Stimulated activated CD8-positive, alpha-beta memory T cell treated with anti-CD3 and anti-CD28 coated beads, Interleukin-15, amount 100 ng/mL, for 24 hours (primary cell): ENCODE measurements at regions not wholly inside any gene's neighbourhood (a gene's known extent, or its start where the extent isn't known, plus 50 kb on each side); places are given as distances from the start of the nearest gene placed in this dataset.
"Not testable (repeated sequence)": the region's sequence is repeated elsewhere in the genome, so short reads cannot be mapped to it uniquely, and the experiment has no call there.

Source experiments
- DNase-seq: peaks from one replicate; pipeline ENCODE4 v3.0.0-alpha.2; 2020; ENCODE audit warnings: low read depth

DNA sequence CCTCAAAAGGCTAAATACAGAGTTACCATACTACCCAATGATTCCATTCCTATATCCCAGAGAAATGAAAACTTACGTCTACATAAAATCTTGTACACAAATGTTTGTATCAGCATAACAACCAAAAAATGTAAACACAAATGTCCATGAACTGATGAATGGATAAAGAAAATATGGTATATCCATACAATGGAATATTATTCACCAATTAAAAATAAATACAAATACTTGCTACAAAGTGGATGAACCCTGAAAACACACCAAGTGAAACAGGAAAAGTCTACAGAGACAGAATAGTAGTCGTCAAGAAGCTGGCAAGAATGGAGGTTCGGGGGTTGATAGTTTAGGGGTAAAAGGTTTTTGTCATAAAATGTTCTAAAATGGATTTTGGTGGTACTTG, 54.0 kb upstream of the ANKRD28 start:
- DNase-seq = no peak

DNA sequence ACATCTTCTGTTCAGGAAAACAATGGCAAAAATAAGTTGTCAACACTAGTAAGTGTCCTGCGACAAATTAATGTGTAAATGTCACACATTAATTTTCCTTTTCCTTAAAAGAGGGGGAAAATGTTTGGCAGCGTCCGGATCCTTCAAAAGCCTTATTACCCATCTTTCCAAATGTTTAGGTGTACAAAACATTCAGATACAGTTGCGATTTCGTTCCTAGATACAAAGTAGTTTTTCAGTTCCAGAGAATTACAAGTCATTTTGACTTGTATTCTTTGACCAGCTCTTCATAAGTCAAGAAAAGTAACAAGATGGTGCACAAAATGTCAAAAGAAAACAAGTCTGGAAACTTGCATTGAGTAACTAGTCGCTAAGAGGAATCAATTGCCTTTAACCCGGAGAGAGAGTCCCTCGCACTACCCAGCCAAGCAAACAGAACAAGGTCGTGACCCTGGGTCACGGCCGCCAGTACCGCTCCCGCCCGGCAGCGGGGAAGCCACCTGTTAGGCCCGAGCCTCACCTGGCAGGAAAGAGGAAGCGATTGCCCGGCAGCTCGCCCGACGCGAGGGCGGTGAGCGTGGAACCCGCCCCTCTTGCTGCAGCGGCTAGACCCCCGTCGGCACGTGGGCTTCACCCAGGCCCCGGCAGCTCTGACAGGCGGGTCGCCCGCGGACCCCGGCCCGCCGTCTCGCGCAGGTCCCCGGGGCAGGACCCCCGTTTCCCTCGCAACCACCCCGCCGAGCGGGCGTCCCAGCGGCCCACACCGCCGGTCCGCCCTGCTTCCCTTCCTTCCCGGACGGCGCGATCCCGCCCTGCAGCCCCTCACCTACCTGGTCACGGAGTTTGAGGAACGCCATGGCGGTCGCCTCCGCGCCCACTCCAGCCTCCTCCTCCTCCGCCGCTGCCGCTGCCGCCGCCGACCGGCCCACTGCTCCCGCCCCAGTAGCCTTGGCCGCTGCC, 61.0 kb upstream of the ANKRD28 start:
- peak; percentile 15 for DNase-seq

DNA sequence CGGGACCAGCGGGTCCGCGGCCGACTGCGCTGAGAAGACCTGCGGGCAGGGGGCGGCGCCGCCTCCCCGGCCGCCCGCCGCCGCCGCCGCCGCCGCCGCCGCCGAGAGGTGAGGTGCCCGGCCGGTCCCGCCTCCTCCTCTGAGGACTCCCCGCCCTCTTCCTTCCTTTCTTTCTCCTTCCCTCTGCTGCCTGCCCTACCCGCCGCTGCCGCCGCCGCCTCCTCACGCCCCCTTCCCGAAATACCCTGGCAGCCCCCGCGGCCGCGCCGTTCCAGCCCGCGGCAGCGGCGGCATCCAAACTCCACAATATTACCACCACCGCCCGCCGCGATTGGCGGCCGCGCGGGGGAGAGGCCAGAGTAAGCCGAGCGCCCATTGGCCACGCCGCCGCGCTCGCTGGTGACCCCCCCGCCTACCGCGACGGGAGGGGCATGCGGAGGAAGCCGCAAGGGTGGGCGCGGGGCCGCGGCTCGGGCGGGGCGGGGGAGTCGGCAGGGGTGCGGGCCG, 61.8 kb upstream of the ANKRD28 start:
- peak; percentile 50 for DNase-seq

DNA sequence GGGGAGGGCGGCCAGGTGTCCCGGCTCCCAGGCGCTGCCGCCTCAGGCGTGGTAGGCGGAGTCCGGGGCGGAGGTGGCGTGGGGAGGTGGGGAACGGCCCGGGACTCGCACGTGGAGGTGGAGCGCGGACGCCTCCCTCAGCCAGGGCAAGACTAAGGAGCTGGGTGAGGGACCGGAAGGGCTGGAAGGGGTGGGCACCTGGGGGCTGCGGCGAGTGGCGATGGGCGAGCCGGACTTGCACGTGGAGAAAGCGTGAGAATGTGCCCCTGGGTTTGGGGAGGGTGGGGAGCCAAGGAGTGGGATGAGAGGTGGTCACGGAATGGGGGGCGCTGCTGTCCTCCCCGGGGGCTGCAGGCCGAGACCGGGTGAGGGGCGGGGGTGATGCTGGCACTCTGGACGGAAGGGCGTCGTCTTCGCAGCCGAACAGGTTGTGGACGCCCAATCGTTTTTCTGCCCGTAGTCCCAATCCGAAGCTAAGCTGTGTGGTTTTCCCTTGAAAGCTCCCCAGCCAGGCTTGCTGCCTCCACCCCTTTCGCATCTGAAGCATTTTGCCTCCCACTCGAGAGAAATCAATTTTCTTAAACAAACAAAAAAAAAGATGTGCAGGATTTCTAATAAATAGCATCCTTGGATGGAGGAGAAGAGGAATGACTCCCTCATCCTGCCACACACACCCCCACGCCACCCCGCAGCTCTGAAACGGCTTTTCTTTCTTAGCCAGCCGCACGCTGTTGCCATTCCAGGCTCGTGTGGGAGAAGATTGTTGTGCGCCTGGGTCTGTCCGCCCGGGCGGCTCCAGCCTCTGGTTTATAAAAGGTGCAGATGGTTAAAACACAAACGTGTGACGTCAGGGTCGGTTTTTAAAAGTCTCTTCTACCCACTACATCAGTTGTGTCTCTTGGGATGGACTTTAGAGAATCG, 62.5 kb upstream of the ANKRD28 start:
- peak; percentile 21 for DNase-seq

DNA sequence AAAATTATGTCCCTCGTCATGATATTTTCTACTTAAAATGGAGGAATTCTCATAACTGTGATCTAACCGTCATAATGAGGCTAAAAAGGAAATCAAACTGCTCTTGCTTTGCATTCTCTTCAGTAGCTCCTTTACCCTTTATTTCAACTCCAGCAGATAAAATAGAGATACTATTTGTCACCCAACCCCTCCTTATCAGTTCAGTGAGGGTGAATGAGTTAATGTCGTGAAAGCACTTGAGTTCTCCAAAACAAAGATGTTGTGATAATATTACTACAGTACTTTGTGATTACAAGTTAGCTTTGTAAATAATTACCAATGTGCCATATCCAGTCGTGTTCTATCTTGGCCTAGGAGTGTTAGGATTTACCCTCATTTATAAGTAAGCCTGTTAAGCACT, 63.4 kb upstream of the ANKRD28 start:
- no peak for DNase-seq

DNA sequence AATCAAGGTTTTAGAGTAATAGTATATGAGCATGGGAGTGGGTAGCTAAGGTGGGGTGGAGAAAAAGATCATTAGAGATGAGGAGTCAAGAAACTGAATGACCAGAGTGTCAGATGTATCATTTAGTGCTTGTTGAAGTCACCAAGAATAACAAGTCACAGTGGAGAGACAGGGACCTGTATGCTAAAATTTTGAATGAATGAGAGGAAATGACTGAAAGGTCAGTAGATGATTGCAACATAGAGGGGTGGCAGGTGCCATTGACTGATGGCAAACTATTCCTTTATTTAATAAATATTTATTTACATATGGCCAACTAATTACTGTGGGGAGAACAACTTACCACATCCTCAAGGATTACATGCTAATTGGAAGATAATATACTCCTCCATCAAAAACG, 75.0 kb upstream of the ANKRD28 start:
- DNase-seq = no peak

DNA sequence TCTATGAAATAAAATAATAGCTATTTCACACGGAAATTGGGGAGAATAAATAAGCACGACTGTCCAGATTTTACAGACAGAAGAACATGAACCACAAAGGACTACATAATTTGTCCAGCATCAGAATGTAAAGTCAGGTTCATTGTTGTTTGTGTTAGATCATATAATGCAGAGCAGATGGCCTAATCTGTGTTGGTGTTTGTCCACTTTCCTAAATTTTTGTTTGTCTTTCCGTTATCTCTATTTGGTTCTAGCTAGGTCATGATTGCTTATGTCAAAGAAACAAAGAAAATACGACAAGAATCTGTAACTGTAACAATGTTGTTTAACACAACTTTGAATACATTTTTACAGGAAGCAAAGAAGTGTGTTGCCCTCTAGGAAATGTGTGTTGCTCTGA, 75.6 kb upstream of the ANKRD28 start:
- no peak for DNase-seq

DNA sequence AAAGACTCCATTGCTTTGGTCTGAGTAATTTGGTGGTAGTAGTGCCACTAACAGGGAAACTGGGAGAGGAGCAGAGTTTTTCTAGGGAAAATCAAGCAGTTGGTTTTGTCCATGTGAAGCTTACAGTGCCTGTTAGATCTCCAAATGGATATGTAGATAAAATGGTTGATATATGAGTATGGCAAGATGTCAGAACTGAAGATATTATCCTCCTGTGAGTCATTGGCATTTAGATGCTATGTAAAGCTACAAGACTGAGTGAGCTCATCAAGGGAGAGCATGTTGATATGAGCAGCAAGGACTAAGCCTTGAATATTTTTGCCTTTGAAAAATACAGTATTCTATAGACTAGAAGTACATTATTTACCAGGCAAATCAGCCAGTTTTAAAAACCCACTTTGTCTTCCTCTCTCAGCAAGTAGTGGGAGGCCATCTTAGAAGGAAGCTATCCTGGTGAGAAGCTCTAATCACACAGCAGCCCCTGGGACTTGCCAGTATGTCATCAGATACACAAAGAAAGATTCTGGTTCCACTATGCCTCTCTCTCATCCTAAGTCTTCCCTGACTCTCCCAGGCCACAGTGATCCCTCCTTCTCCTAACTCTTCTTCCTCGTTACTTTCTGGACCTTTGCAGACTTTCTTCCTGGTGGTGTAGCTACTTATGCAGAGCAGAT, 77.4 kb upstream of the ANKRD28 start:
- no peak for DNase-seq

DNA sequence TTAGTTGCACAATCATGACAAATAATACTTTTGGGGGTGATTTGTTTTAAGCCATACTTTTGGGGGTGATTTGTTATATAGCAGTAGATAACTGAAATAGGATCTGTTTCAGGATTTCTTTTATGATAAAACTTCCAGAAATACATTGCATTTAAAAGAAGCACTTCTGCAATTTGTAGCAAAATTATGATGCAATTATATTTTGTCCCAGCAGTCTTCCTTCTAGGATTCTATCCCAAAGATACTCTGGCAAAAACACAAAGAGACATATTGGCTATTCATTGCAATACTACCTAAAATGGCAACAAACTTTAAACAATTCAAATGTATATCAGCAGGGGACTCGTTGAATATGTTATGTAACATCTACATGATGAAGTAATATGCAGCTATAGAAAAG, 78.9 kb upstream of the ANKRD28 start:
- DNase-seq = no peak

DNA sequence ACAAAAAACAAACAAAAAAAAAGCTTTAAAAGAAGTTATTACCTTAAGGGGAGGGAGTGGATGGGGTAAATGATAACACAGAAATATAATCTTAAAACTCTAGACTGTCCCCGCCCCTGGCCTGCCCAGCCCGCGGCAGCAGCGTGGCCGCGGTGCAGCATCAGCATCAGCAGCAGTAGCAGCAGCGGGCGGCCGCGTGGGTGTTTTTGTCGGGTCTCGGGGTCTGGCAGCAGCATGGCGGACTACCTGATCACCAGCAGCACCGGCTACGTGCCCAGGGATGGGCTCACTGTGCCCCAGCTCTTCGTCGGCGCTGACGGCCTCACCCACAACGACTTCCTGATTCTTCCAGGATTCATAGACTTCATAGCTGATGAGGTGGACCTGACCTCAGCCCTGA, 80.0 kb upstream of the ANKRD28 start:
- no peak for DNase-seq

DNA sequence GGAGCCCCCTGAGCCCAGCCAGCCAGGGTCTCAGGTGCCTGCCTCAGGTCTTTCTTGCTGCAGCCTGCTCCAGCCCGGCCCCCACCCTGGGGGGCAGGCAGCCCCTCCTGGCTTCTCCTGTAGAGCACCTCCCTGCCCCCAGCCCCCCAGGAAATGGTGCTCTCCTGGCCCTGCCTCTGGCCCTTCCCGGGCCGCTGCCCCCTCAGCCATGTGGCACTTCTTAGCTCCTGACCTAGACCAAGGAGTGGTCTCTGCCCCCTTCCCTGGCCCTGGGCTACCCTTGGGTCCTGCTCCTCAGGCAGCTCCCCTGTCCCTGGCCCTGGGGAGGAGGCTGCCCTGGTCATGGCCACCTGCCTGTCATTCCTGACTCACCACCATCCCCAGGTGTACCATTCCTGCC, 82.0 kb upstream of the ANKRD28 start:
- not testable (repeated sequence) for DNase-seq

DNA sequence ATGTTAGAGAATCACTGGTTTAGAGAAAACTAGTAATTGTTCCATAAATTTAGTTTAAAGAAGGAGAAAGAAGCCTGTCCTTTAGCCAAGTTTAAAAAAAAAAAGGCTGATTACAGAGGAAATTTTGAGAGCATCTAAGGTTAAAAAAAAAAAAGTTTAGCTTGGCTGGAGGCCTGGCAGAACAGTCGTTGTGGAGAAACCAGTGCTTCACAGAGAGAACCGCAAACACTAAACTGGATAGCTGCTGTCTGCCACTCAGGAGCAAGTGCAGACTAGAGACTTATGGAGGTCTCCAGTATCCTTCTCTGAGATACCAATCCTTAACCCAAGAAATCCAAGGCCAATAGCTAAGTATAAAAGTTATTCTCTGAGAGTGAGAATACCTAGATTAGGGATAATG, 84.8 kb upstream of the ANKRD28 start:
- no peak for DNase-seq

DNA sequence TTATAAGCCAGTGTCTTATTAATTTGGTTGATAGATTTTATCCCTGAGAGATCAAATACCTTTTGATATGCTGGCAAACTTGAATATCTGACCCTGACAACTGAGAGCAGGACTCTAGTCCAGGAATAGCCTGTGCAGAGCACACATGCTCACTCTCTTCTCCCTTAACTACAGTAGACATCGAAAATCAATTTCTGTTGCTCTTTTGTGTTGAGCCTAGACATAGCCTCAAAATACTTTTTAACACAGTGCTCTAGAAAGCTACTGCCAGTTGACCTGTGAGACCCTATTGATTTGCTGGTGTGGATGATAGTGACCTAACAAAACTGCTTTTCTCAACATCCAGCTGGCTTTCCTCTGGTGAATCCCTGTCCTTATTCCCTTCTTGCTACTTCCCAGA, 86.4 kb upstream of the ANKRD28 start:
- DNase-seq = no peak

DNA sequence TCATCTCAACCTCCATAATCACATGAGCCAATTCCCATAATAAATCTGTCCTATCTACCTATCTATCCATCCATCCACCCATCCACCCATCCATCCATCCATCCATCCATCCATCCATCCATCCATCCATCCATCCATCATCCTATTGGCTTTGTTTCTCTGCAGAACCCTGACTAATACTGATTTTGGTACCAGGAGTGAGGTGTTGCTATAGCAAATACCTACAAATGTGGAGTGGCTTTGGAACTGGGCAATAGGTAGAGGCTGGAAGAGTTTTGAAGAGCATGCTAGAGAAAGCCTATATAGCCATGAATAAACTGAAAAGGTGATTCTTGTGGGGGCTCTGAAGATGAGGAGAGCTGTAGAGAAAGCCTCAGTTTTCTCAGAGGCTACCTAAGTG, 88.7 kb upstream of the ANKRD28 start:
- DNase-seq = no peak

DNA sequence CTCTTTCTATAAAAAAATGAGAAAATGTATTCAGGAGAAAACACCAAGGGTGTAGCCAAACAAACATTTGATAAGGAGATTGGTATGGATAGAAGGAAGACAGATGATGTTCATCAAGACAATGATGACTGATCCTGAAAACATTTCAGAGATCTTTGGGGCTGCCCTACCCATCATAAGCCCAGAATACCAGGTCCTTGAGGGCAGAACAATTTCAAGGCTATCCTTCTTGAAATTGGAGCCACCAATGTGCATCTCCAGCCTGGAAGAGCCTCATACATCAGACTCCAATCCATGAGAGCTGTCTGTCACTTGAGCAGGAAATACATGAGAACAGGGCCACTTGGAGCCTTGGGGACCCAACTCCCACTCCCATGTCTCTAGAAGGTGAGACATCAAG, 89.5 kb upstream of the ANKRD28 start:
- no peak for DNase-seq

DNA sequence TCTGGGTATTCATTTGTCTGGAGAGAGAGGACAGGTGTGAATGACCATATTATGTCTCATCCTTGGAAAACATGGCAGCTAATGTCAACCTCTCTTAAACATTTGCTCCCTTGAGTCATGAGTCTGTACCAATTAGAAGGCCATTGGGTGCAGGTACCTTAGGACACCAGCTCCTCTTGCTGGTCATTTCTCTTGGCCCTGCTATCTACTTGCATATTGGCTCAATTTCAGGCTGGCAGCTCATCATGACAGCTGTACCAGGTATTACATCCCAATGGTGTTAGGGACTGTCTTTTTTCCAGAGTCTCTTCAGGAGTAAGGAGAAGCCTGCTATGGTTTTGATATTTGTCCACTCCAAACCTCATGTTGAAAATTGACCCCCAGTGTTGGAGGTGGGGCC, 92.2 kb upstream of the ANKRD28 start:
- no peak for DNase-seq

DNA sequence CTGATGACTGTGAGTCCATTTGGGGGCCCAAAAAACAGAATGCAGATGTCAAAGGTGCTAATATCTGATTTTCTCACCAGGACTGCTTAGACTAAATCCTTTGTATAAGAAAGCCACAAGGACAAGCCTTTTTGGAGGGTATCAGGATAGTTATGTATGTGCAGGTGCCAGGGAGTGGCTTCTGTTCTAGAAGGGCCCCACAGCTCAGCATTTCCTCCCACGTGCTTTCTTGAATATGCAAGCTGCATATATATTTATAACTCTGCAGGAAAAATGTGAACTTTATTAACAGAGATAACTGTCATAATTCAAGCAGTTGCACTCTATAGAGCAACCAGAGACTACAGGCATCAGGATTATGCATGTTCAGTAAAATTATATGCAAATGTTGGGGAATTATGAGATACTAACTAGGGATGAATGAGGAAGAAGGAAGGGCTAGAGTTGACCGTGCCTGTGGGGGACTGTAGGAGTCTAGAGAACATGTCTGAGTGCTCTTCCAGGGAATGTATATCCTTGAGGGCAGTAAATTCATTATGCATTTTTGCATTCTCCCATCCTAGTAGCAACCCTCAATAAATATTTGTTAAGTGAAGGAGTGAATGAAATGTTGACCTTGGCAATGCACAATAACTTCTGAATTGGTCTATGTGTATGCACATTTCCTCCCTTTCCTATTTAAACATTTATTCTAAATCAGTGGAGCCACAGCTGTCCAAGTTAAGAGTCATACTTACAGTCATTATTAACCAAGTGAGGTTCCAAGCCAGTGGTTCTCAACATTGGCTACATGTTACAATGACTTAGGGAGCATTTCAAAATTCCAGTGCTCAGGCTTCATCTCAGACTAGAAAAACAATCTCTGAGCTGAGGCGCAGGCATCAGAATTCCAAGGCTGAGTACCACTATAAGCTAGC, 94.8 kb upstream of the ANKRD28 start:
- DNase-seq = no peak

DNA sequence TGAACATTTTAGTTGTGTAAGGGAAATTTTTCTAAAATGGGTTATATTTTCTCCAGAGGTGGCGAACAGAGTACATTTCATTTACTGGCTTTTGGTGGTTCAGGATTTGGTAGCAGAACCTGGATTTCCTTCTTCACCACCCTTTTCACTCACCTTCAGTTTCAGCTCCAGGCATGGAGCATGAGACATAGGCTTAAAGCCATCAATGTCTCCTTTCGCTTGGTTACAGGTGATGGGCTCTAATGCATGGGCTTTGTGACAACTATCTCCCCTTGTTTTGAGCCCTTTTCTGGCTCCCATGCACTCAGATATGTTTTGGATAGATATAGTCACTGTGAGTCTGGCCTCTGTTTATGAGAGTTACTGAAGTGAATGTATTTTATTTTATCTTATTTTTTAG, 96.6 kb upstream of the ANKRD28 start:
- DNase-seq = no peak

DNA sequence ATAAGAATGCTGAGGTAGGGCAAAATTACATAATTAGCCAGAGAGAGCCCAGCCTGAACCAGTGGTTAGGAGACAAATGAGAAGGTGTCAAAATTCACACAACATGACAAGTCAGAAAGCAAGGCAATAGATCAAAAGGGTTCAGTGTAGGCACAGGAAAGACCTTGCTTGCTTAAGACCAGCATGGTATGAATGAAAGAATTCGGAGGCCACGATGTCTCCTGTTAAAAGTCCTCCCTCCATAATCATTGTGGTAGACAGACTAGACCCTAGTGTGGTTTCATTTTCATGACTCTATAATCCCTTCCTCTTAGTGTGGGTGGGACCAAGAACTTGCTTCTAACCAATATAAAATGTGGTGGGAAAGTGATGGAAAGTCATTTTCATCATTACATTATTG, 98.7 kb upstream of the ANKRD28 start:
- DNase-seq = no peak

DNA sequence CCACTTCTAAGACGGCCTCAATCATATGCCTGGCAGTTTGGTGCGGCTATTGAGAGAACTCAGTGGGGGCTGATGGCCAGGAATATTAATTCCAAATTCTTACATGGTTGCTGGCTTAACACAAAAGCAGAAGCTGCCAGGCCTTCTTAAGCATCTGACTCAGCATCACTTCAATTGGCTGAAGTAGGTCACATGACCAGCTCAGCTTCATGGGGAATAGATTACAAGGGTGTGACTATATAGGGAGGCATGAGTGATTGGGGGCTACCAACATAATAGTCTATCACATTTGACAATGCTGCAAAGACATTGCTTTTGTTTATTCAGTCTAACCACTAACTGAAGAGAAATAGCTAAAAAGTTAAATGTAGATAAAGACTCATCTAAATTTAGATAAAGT, 101.6 kb upstream of the ANKRD28 start:
- DNase-seq = no peak

DNA sequence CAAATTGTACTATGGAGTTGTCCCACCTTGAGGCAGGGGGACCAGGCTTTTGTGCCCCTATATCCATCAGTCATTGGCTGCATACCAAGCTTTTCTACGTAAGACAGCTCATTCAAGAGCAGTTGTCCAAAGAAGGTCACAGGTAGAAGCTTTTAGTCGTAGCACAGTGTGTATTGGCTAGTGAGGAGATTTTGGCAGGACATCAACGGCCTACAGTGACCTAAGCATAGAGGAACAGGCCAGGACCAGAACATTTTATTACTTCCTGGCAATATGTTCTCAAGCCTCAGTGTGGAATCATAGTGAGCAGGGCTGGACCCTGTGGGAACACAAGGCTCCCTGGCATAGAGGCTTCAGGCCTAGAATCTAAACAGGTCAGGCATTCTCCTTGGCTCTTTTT, 105.4 kb upstream of the ANKRD28 start:
- no peak for DNase-seq
